ENCODE measurements at regions not wholly inside any gene's neighbourhood (a gene's known extent, or its start where the extent isn't known, plus 50 kb on each side); places are given as distances from the start of the nearest gene placed in this dataset.

DNA sequence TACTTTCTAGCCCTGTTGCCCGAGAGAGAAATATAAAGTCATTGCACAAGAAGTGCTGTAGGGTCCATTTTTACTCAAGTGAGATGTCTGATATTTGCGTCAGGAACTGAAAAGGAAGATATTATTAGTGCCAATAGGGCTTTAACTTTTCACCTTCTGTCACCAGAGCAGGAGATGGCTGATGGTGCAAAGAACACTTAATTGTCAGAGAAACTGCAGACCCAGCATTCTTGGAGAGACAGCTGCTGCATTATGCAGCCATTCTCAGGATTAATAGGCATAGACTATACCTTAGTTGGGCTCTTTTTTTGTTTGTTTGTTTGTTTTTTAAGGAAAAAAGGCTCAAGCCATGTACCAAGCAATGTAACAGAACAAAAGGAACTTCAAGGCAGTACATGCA is 179.4 kb downstream of the RPS12 start:
- dilution Hi-C loops (cut with MboI; ENCODE audit: extremely low pct_ligation_motif_present, low sequenced_read_pairs) = no loop called here
- intact Hi-C loops (cut with micrococcal nuclease) = no loop called here

More for the DNA sequence above, 179.4 kb downstream of the RPS12 start:
- FAIRE-seq (no peak), DNase-seq (ENCODE audit: low read depth, low spot score) (no peak)
- H3K9me1 ChIP-seq (replicated peaks; ENCODE audit: control insufficient read depth, extremely low read depth, insufficient read depth, low read length) = no peaks in the 10 kb centered on the region
- H3K4me2 ChIP-seq (ENCODE audit: insufficient read depth, low read length) = no peak overlapping the region
- H3K27ac ChIP-seq (ENCODE audit: insufficient read depth, low read depth, low read length) = no peak overlapping the region
- no peaks in the 10 kb centered on the region for H3K4me1 ChIP-seq (ENCODE audit: control insufficient read depth, extremely low read depth, insufficient read depth, low read length)
- no peaks in the 10 kb centered on the region for H3K9me3 ChIP-seq (replicated peaks; ENCODE audit: control insufficient read depth, insufficient read depth, low read length)
- H3K36me3 ChIP-seq (ENCODE audit: control insufficient read depth in 2 of 2, extremely low read depth in 1 of 2, insufficient read depth in 2 of 2, low read length in 2 of 2) = no peaks in the 10 kb centered on the region
- BruUV-seq (replicated peaks) = no TSS peak
- no peak overlapping the region for H2AFZ ChIP-seq (ENCODE audit: low read depth, low read length)
- H3K4me3 ChIP-seq (replicated peaks in 1 of 3; ENCODE audit: insufficient read depth in 1 of 3, low read depth in 1 of 3, low read length in 3 of 3) = no peak overlapping the region
- H3K27me3 ChIP-seq (ENCODE audit: control insufficient read depth in 2 of 2, insufficient read depth in 2 of 2, low read length in 2 of 2) = no peaks in the 10 kb centered on the region
- ChIA-PET CTCF (no interaction called here), POLR2A (no interaction called here)
- no peak overlapping the region for H3K9ac ChIP-seq (replicated peaks; ENCODE audit: extremely low read depth, insufficient read depth, low read length)
- TF ChIP-seq FOS (IDR thresholded peaks at IDR 0.05; ENCODE audit: borderline replicate concordance, insufficient read depth, low read length) (no peak), POLR2A (IDR thresholded peaks at IDR 0.05; ENCODE audit: low read depth, low read length) (no peak), GATA2 (IDR thresholded peaks at IDR 0.05; ENCODE audit: insufficient read depth, insufficient read length, low read depth, low read length) (no peak), EZH2 (IDR thresholded peaks at IDR 0.05; ENCODE audit: borderline replicate concordance, low read depth, low read length, severe bottlenecking) (no peak), MYC (IDR thresholded peaks at IDR 0.05; ENCODE audit: low read depth, low read length) (no peak), JUN (IDR thresholded peaks at IDR 0.05; ENCODE audit: borderline replicate concordance, insufficient read depth, insufficient read length, low read depth) (no peak), POLR2AphosphoS5 (IDR thresholded peaks at IDR 0.05; ENCODE audit: insufficient read depth, low read depth, low read length) (no peak)
- TF ChIP-seq, protein P1, sequence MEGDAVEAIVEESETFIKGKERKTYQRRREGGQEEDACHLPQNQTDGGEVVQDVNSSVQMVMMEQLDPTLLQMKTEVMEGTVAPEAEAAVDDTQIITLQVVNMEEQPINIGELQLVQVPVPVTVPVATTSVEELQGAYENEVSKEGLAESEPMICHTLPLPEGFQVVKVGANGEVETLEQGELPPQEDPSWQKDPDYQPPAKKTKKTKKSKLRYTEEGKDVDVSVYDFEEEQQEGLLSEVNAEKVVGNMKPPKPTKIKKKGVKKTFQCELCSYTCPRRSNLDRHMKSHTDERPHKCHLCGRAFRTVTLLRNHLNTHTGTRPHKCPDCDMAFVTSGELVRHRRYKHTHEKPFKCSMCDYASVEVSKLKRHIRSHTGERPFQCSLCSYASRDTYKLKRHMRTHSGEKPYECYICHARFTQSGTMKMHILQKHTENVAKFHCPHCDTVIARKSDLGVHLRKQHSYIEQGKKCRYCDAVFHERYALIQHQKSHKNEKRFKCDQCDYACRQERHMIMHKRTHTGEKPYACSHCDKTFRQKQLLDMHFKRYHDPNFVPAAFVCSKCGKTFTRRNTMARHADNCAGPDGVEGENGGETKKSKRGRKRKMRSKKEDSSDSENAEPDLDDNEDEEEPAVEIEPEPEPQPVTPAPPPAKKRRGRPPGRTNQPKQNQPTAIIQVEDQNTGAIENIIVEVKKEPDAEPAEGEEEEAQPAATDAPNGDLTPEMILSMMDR (IDR thresholded peaks at IDR 0.05; ENCODE audit: extremely low read depth in 1 of 2, insufficient read depth in 1 of 2, low read depth in 1 of 2, low read length in 2 of 2) = no peak
- TF ChIP-seq, protein P2, sequence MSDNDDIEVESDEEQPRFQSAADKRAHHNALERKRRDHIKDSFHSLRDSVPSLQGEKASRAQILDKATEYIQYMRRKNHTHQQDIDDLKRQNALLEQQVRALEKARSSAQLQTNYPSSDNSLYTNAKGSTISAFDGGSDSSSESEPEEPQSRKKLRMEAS (IDR thresholded peaks at IDR 0.05; ENCODE audit: insufficient read depth, insufficient read length) = no peak
- no peaks in the 10 kb centered on the region for H4K20me1 ChIP-seq (replicated peaks; ENCODE audit: control insufficient read depth, extremely low read depth, insufficient read depth, low read length)
- no peaks in the 10 kb centered on the region for H3K79me2 ChIP-seq (ENCODE audit: control insufficient read depth, insufficient read depth, low read length)

All from endothelial cell of umbilical vein (primary cell).